SH-SY5Y (cell line): ENCODE measurements at regions not wholly inside any gene's neighbourhood (a gene's known extent, or its start where the extent isn't known, plus 50 kb on each side); places are given as distances from the start of the nearest gene placed in this dataset.

Experiments used
- GATA2 ChIP-seq: IDR thresholded peaks from 2 replicates; pipeline ENCODE4 v1.6.1; 2011; ENCODE audit warnings: mild to moderate bottlenecking, low read depth, low read length
- GATA3 ChIP-seq: IDR thresholded peaks from 2 replicates; pipeline ENCODE4 v1.6.1; 2011; ENCODE audit warnings: low read depth, mild to moderate bottlenecking, low read length, moderate library complexity

DNA sequence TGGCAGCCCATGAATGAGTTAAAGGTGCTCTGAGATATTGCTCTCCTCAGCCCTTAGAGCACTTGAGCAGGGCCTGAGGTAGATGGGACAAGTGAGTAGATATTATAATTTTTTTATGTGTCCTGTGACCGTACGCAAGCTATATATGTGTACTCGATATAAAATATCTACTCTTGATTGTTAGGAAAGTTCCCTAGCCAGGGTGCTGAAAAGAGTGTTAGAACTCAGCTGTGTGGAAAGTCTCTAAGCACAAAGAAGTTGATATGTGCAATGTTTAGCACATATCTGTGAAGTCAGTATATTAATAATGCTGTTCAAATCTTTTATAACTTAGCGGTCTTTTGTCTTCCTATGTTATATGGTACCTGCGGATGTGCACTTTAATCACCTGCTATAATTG is 114.6 kb upstream of the PLD5 start:
- no peak for TF ChIP-seq GATA3
- no peak for TF ChIP-seq GATA2

DNA sequence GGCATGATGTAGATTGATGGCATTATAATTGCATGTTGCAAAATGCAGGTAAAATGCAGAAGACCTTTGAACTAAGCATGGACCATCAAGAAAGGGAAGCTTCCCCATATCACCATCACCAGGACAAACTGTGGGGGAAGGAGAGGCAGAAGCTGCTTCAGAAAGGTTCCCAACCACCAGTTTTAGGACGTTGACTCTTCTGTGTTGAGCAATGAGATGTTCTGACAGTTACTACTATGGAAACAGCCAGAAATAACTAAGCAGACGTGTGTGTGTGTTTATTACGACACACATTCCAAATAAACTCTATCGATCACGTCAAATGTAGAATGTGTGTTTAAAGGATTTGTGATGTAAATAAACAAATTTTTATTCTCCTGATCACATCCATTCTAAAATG is 110.2 kb upstream of the PLD5 start:
- TF ChIP-seq GATA3 (no peak), GATA2 (no peak)

DNA sequence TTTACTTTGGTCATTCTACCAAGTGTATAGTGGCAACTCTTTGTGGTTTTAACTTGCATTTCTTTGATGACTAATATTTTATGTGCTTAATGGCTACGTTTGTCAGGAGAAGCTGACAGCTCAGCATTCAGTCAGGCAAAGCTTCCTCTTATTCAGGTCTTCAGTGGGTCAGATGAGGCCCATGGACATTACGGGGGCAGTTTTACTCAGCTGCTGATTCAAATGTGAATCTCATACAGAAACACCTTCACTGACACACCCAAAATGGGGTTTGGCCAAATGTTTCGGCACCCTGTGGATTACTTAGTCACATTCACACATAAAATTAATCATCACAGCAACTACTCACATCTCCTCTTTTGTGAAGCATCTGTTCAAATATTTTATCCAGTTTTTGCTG is 104.9 kb upstream of the PLD5 start:
- TF ChIP-seq GATA3 (no peak), GATA2 (no peak)

DNA sequence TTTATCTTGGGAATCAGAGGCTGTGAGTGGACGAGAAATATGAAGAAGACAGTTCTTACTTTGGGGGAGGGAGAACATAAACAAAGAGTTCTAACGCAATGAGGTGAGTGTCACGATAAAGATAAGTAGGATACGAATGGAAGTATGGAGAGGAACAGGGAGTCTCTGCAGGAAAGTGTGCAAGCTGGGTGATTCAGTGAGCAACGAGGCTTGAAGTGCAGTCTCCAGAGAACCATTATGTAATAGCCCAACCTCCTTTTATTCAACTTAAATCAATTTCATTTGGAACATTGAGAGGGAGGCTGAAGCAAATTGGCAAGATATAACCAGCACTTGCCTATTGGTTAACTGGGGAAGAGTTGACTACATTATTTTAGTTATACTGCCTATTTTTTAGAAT is 99.3 kb upstream of the PLD5 start:
- TF ChIP-seq GATA2 (no peak), GATA3 (no peak)

DNA sequence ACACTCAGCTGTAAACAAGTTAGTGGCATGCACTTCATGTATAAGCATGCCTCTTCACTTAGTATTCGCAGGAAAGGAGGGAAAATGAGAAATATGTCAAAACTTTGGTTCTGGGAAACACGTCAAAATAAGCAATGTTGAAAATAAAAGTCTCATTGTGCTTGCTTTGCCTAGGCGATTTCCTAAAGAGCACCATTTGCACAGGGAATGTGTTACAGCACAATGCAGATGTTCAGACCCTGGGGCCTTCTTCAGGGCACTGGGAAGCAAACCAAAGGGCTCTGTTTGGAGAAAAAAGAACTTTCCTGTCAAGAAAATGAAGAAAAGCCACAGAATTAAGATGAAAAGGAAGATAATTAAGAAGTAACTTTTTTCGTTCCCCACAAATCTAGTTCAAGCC is 98.6 kb upstream of the PLD5 start:
- no peak for TF ChIP-seq GATA2
- no peak for TF ChIP-seq GATA3

DNA sequence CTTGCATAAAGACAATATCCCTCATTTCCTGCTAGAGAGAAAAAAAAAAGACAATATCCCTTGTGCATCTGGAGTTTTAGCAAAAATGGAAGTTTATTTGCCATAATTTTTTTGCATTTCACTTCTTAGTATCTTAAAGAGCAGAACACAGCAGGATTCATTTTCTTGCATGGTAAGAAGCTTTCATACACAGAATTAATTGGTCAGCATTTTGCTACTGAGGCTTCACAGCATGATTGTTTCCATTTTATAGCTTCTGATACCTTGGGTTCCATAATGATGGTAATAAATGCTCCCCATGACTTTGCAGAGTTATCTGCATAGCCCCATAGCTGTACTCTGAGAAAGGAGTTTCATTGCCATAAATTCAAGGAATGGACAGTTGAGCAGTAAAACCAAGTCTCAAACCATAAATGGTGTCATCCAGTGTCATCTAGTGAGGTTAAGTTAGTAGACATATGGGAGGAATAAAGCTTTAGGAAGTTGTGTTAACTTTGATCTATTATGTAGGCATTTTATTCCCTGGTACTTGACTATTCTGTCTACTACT is 88.8 kb upstream of the PLD5 start:
- TF ChIP-seq GATA3 (no peak), GATA2 (no peak)

DNA sequence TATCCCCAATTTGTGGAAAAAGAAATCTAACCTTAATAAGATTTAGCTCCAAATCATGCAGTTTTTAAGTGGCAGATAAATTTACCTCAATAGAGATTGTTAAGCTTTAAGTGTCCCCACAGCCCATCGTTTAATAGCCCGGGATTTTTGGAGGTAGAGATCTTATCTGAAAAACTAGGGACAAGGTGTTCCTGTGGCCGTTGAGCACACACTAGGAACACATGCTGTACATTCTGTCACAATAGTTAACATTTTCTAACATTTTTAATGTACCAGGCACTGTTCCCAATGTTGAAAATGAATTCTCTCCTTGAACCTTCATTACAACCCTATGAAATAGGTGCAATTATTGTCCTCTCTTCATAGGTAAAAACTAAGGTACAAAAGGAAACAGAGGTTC is 85.7 kb upstream of the PLD5 start:
- no peak for TF ChIP-seq GATA2
- no peak for TF ChIP-seq GATA3

DNA sequence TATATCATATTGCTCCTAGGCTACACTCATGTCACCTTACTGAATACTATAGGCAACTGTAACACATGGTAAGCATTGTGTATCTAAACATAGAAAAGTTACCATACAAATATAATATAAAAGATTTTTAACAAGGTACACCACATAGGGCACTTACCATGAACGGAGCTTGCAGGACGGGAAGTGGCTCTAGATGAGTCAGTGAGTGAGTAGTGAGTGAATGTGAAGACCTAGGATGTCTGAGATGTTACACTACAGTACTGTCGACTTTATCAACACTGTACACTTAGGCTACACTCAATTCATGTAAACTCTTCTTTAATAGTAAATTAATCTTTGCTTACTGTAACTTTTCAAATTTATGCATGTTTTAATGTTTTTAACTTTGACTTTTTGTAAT is 81.0 kb upstream of the PLD5 start:
- TF ChIP-seq GATA2 (no peak), GATA3 (no peak)

DNA sequence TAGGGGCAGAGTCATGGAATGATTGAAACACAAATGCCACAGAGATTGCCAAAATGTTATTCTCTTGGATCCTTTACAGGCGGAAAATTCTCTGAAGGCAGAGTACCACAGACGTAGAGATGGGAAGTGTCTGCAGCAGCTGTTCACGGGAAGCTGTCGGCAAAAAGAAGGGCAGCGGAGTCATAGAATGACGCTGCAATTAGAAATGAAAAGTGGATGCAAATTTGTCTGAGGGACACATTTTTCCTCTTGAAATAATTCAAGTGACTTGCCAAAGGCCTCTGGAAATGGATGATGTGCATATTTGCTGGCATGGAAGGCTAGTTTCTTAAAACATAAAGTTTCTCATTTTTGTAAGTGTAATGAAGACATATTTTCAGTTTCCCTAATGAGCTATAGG is 77.5 kb upstream of the PLD5 start:
- TF ChIP-seq GATA2 (no peak), GATA3 (no peak)

DNA sequence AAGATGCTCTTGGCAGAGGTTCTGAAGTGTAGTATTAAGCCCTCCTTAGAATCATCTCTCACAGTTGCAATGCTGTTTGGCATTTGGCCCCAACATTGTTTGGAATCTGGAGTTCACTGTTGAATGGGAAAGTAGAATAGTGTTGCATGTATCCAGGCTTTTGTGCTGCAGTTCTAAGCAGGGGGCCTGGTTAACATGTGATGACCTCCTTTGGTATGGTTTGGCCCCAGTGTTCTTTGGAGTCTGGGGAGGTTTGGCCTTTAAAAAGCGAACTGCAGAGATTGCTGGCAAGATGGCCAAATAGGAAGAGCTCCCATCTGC is 61.8 kb upstream of the PLD5 start:
- TF ChIP-seq GATA3 (no peak), GATA2 (no peak)

DNA sequence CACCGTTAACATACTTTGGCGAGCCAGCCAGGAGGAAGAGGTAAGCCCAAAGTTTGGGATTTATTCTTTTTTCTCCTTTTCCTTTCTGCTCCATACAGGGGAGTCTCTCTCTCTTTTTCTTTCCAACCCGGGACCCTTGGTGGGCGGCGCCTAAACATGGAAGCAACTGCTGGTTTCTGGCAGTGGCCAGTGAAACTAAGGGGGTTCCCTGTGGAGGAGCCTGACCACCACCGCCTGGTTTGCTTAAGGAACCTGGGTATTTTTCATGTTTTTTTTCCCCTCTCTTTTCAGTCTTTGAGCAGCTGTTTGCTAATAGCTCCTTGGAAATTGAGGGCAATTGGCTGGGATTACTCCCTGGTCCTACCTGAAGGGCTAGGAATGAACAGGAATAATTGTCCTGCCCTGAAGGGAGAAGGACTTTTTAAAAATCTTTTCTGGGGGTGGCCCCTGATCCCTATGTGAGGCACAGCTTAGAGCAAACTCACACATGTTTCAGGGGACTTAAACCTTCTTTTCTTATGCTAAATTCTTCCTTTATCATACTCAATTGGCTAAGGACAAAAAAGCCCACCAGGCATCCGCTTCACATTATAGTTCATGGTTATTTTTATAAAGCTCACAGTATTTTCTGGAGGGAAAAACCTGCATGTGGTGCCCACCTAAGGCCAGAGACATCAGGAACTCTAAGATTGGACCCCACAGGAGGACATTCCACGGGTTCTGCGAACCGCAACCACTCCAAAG is 61.3 kb upstream of the PLD5 start:
- TF ChIP-seq GATA2: no peak
- no peak for TF ChIP-seq GATA3

DNA sequence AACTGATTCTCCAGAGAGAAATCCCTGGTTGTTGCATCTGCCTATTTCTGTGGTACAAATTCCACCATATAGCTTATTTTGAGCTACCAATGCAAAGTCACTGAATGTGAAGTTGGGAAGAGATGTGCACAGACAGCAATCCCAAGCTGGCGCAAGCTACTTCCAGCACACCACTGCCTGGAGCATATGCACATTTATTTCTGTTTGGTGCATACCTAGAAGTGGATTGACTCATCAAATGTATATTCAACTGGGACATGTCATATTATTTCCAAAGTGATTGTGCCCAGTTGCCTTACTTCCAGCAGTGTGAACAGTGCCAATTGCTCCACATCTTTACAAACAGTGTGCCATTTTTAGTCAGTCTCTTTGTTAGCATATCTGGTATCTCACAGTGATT is 58.2 kb upstream of the PLD5 start:
- TF ChIP-seq GATA2 (no peak), GATA3 (no peak)

DNA sequence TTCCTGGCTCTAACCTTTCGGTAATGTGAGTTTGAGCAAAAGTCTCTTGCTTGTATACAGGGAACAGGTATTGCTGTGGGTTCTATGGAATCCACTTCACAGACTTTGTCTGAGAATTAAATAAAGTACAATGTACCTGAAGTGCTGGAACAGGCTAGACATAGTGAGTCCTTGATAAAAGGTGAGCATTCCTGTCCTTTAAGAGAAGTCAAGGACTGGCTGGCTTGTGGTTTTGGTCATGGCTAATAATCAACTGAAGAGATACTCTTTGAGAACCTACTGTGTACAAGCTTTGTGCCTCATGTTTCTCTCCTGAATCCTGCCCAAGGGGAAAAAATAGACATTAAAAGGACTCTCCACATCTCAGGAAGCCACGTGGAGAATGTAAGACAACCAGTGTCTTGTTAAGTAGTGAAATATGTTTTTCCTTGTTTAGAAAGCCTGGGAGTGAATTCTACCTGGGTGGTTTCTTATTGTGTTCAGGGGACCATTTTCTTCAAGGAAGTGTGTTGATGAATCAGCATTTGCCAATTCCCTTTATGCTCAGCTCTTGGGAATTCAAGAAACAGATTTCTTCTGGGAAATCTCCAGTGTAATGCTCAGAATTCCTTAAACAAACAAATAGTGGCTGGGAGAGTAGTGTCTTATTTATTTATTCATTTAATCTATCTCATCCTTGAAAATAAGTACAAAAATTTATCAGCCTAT is 55.2 kb upstream of the PLD5 start:
- no peak for TF ChIP-seq GATA3
